Heart right ventricle (tissue), 16 donors: ENCODE measurements at regions not wholly inside any gene's neighbourhood (a gene's known extent, or its start where the extent isn't known, plus 50 kb on each side); places are given as distances from the start of the nearest gene placed in this dataset.
"Not testable (repeated sequence)": the region's sequence is repeated elsewhere in the genome, so short reads cannot be mapped to it uniquely, and the experiment has no call there.

Experiments
- ATAC-seq, 8 donors: fragments of 200-7000 bp; cut with Tn5 transposase; one replicate each; pipeline ENCODE4 v1.9.1; 2020; ENCODE audit warnings: mild to moderate bottlenecking in 8 of 8, moderate library complexity in 8 of 8, moderate number of reproducible peaks in 1 of 8
- DNase-seq, 2 donors: peaks; one replicate each; pipeline ENCODE4 v3.0.0-alpha.2; 2020
- H3K27ac ChIP-seq, 10 donors: fragments of 200-600 bp; sonication (generic) in 2 of 10; one replicate each; pipeline versions ENCODE4 v1.5.0 to v1.8.0; 2020 to 2022; ENCODE audit warnings: mild to moderate bottlenecking in 3 of 10
- H3K27me3 ChIP-seq, 7 donors: fragments of 200-600 bp; one replicate each; pipeline ENCODE4 v1.8.0; 2021 to 2022; ENCODE audit warnings: mild to moderate bottlenecking in 2 of 7
- H3K36me3 ChIP-seq, 9 donors: fragments of 200-600 bp; sonication (generic) in 1 of 9; one replicate each; pipeline versions ENCODE4 v1.5.0 to v1.8.0; 2020 to 2022; ENCODE audit warnings: mild to moderate bottlenecking in 2 of 9
- H3K4me1 ChIP-seq, 9 donors: fragments of 200-600 bp; sonication (generic) in 1 of 9; one replicate each; pipeline versions ENCODE4 v1.5.0 to v1.8.0; 2020 to 2022; ENCODE audit warnings: mild to moderate bottlenecking in 4 of 9
- H3K4me3 ChIP-seq, 10 donors: fragments of 200-600 bp; sonication (generic) in 2 of 10; one replicate each; pipeline versions ENCODE4 v1.5.0 to v1.8.0; 2020 to 2022; ENCODE audit warnings: mild to moderate bottlenecking in 7 of 10, moderate library complexity in 2 of 10
- H3K9me3 ChIP-seq, 11 donors: fragments of 200-600 bp in 10 of 11; sonication (generic) in 2 of 11; one replicate each; pipeline versions ENCODE4 v1.5.0 to v1.8.0; 2013 to 2022; ENCODE audit warnings: mild to moderate bottlenecking in 2 of 11, control low read depth in 1 of 11, moderate library complexity in 1 of 11
- CTCF ChIP-seq, 9 donors: fragments of 200-600 bp; sonication (generic) in 2 of 9; IDR thresholded peaks; one replicate each; pipeline versions ENCODE4 v1.5.0 to v1.8.0; 2021 to 2022; ENCODE audit warnings: antibody characterized with exemption in 9 of 9, mild to moderate bottlenecking in 5 of 9, moderate library complexity in 1 of 9
- WGBS, 2 donors: extraction: QIAGEN DNeasy Blood & Tissue Kit; methylation state at CpG; one replicate each; pipeline ENCODE4 v1.1.7; 2013; ENCODE audit warnings: inconsistent platforms in 1 of 2; 5-methylcytosine and 5-hydroxymethylcytosine counted together
- intact Hi-C, 10 donors: fragments of 100-400 bp; cut with DNase I; formaldehyde crosslinking; loops; one replicate each; pipeline versions ENCODE4 v1.11.1 to v1.14.2; 2022
- donor health status: Arrhythmogenic right ventricular cardiomyopathy.
- donor health status: ischemic (EF 13 %, LVEDD 7.1; RV severe dilation, severe dysfunction).
- donor health status: healthy with polysubstance abuse.
- donor health status: DM: no; HTN: yes; CAD: no.
- donor health status: DM: no; HTN: no; CAD: no.
- donor health status: ischemic (EF 25% LVEDD 6.9; RV normal size, moderate dysfunction).
- donor health status: ischemic (EF 25% LVEDD 5.7; RV mildly dilated, moderate dysfunction).
- donor health status: healthy.
- donor health status: DM: yes; HTN: yes; CAD: no.
- donor health status: Ischemic cardiomyopathy.
- donor health status: ischemic (EF 35%, LVEDD 5.7; RV mildly dilated, moderate dysfunction).
- donor health status: nonischemic (EF 11% LVEDD 7.7; RV severe dilation, severe dysfunction).
- donor health status: DM: yes; HTN: yes; CAD: no.
- donor health status: PGD.
- donor health status: ischemic (EF 29% LVEDD 5.4; RV normal size, mild dysfunction).
- donor health status: nonischemic (EF 23%, LVEDD 6.1; RV moderate dilation, normal function).

DNA sequence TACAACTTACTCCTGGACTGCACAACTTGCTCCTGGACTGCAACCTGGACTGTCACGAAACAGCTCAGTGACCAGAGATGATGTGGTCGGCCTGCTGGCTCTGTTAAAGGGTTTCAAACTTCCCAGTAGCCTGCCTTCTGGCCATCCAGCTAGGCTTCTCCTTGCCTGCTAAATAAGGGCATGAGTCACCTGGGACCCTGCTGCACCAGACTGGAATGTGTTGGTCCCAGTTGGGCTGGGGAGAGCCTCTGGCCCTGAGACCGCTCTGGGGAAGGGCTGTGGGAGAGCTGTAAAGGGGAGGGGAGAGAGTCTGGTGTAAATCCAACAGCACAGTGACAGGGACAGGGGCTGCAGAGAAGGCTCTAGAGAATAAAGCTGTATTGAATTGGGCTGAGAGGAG is 165.8 kb downstream of the VSIG4 start:
- H3K27me3 ChIP-seq: peaks cover 0 to 44% (median 0%) of the 10 kb centered on the region in 7 donors
- H3K4me3 ChIP-seq: no peak overlapping the region
- no peaks in the 10 kb centered on the region for H3K4me1 ChIP-seq
- H3K36me3 ChIP-seq: no peaks in the 10 kb centered on the region
- no peaks in the 10 kb centered on the region for H3K9me3 ChIP-seq
- 74 to 89% methylated on average over 3 of the region's 3 CpGs for WGBS, 2 donors
- ATAC-seq (no peak), DNase-seq (no peak)
- TF ChIP-seq CTCF (IDR thresholded peaks at IDR 0.05): no peak
- intact Hi-C loops: no loop called here
- no peak overlapping the region for H3K27ac ChIP-seq

GRCh38 chrX:65873385-65873784 is 166.5 kb downstream of the VSIG4 start:
- H3K27me3 ChIP-seq: peaks cover 0 to 37% (median 0%) of the 10 kb centered on the region in 7 donors
- intact Hi-C loops: no loop called here
- H3K9me3 ChIP-seq: no peaks in the 10 kb centered on the region
- H3K36me3 ChIP-seq: no peaks in the 10 kb centered on the region
- 86 to 90% methylated on average over 6 to 9 of the region's 9 CpGs for WGBS, 2 donors
- no peaks in the 10 kb centered on the region for H3K4me1 ChIP-seq
- no peak for ATAC-seq
- TF ChIP-seq CTCF (IDR thresholded peaks at IDR 0.05): no peak
- no peak for DNase-seq
- H3K27ac ChIP-seq: no peak overlapping the region
- no peak overlapping the region for H3K4me3 ChIP-seq

DNA sequence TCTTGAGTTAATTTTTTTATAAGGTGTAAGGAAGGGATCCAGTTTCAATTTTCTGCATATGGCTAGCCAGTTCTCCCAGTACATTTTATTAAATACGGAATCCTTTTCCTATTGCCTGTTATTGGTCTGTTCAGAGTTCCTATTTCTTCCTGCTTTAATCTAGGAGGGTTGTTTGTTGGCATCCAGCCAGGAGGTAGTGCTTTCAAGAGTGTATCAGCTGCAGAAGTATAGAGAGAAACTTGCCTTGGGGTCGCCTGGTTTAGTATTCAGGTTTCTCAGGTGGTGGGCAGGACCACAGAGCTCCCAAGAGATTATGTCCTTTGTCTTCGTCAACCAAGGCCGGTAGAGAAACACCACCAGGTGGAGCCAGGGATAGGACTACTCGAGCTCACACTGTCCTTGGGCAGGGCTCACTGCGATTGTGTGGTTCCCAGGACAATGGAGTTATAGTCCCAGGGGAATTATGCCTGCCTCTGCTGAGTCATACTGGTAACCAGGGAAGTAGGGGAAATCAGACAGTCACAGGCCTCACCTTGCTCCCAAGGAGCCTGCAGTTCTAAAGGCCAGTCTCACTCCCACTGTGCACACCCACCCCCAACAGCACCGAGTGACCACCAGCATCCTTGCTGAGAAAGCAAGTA is 168.1 kb downstream of the VSIG4 start:
- no peaks in the 10 kb centered on the region for H3K36me3 ChIP-seq
- peak in 7 of 8 donors; percentile 46 to 81 (median 67) for ATAC-seq
- DNase-seq: peak in 1 of 2 donors; percentile 6

DNA sequence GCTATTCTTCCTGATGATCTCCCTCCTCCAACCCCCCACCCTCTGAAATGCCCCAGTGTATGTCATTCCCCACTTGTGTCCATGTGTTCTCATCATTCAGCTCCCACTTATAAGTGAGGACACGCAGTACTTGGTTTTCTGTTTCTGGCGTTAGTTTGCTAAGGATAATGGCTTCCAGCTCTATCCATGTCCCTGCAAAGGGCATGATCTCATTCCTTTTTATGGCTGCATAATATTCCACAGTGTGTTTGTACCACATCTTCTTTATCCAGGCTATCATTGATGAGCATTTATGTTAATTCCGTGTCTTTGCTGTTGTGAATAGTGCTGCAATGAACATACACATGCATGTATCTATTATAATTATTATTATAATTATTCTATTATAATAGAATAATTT is 169.3 kb downstream of the VSIG4 start:
- intact Hi-C loops, H3K36me3 ChIP-seq, H3K4me3 ChIP-seq, H3K4me1 ChIP-seq, H3K27ac ChIP-seq, DNase-seq, H3K9me3 ChIP-seq, ATAC-seq: not testable (repeated sequence)
- 88 to 92% methylated on average over 3 of the region's 3 CpGs for WGBS, 2 donors
- H3K27me3 ChIP-seq: peaks cover 0 to 45% (median 0%) of the 10 kb centered on the region in 7 donors

More for the DNA sequence above, 168.1 kb downstream of the VSIG4 start:
- no peak overlapping the region for H3K27ac ChIP-seq
- no peaks in the 10 kb centered on the region for H3K4me1 ChIP-seq
- peak in 5 of 9 donors; percentile 8 to 39 (median 10) for TF ChIP-seq CTCF (IDR thresholded peaks at IDR 0.05)
- 40 to 47% methylated on average over 7 of the region's 7 CpGs for WGBS, 2 donors
- intact Hi-C loops: no loop called here
- no peak overlapping the region for H3K4me3 ChIP-seq
- H3K27me3 ChIP-seq: peaks cover 0 to 34% (median 0%) of the 10 kb centered on the region in 7 donors
- no peaks in the 10 kb centered on the region for H3K9me3 ChIP-seq

GRCh38 chrX:65866773-65867172 is 173.1 kb downstream of the VSIG4 start:
- intact Hi-C loops: no loop called here
- Histone ChIP-seq H3K9me3 (no peaks in the 10 kb centered on the region), H3K4me3 (no peak overlapping the region), H3K36me3 (no peaks in the 10 kb centered on the region), H3K4me1 (no peaks in the 10 kb centered on the region), H3K27me3 (peaks cover 0 to 38% (median 0%) of the 10 kb centered on the region in 7 donors), H3K27ac (no peak overlapping the region)
- ATAC-seq (no peak), DNase-seq (no peak)
- 92 to 100% methylated on average over 1 of the region's 1 CpG for WGBS, 2 donors
- no peak for TF ChIP-seq CTCF (IDR thresholded peaks at IDR 0.05)
